Posterior cingulate gyrus (tissue), 11 donors: ENCODE measurements at regions not wholly inside any gene's neighbourhood (a gene's known extent, or its start where the extent isn't known, plus 50 kb on each side); places are given as distances from the start of the nearest gene placed in this dataset.
"Not testable (repeated sequence)": the region's sequence is repeated elsewhere in the genome, so short reads cannot be mapped to it uniquely, and the experiment has no call there.

Source experiments
- DNase-seq, 10 donors: peaks; one replicate each; pipeline versions ENCODE4 v3.0.0 to v3.0.0-alpha.2; 2020 to 2021; ENCODE audit warnings: mixed read lengths in 3 of 10
- intact Hi-C: fragments of 100-400 bp; cut with DNase I; formaldehyde crosslinking; loops from one replicate; pipeline ENCODE4 v1.15.1; 2023

DNA sequence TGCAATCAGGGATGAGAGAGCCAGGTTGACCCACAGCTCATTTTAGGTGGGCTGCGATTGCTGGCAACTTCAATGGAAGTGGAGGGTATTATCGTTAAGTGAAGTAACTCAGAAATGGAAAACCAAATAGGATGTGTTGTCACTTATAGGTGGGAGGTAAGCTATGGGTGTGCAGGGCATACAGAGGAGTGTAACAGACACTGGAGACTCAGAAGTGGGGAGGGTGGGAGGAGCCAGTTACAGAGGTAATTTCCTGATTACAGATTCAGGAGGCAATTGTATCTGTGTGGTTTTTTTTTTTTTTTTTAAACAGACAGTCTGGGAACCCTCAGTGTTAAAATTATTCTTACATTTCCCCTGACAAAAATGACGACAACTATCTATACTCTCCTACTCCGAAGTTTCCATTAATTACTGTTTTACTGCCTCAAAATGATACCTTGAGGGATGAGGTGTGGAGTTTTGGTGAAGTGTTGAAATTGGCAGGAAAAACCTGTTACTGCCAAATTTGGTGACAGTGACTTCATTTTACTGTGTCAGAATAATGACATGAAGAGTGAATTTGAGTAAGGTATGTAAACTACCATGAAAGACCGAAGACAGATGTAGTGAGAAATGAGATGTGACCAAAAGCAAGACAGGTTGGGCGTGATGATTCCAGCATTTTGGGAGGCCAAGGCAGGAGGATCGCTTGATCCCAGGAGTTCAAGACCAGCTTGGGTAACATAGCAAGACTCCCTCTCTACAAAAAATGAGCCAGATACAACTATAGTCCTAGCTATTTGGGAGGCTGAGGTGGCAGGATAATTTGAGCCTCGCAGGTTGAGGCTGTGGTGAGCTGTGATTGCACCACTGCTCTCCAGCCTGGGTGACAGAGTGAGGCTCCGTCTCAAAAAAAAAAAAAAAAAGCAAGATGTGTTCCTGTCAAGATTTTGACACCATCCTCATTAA lies 415.0 kb upstream of the AMELY start:
- DNase-seq: no peak
- intact Hi-C loops: no loop called here

DNA sequence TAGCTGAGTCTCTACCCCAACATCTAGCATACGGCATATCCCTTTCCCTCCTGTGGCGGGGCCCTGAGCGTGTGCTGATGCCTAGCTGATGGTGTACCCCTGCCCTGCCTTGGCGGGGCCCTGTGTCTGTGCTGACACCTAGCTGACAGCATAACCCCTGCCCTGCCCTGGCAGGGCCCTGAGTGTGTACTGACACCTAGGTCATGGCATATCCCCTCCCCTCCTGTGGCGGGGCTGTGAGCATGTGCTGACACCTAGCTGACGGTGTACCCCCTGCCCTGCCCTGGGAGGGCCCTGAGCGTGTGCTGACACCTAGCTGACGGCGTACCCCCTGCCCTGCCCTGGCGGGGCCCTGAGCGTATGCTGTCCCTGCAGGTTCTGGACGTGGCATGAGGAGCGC lies 414.0 kb upstream of the AMELY start:
- intact Hi-C loops: no loop called here
- no peak for DNase-seq

DNA sequence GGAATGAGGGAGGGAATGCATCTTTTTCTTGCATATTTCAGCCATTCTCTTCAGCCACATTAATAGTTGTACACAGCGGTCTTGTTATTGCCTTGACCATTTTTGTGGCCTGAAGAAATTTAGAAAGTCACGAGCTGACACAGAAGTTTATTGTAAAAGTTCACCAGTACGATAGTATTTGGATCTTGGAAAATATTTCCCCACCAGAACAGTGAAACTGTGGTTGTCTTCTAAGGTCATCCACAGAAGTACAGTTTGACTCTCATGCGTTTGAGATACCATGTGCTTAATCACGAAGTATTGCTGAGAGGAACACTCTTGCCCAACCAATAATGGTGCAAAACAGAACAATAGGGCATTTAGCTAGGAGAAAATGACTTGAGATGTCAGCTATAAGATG lies 409.2 kb upstream of the AMELY start:
- no peak for DNase-seq
- intact Hi-C loops: no loop called here

DNA sequence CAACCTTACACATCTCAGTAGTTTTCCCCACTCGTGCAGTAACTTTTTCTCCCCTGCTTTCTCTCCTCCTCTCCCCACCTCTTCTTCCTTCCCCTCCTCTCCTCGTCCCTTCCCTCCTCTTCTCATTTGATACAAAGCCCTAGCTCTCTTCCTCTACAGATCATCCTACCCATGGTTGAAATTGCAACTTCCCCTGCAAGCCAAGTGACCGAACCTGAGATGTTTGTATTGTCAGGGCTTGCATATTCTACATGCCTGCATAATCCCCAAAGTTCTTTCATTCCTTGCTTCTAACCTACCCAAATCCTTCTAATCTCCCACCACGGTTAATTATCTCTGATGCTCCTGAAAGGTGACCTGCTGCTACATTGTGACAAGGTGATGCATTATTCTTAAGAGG lies 408.6 kb upstream of the AMELY start:
- DNase-seq, intact Hi-C loops: not testable (repeated sequence)

DNA sequence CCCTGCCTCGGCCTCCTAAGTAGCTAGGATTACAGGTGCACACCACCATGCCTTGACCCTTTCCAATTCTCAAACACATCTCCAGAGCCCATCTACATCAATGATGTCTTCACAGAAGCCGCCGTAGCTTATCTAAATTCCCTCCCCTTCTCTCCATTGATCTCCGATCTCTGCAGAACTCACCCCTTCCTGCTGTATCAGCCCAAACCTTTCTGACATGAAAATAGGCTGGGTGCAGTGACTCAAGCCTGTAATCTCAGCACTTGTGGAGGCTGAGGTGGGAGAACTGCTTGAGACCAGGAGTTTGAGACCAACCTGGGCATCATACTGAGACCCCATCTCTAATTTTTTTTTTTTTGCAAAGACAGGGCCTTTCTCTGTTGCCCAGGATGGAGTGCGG lies 406.6 kb upstream of the AMELY start:
- DNase-seq: no peak

DNA sequence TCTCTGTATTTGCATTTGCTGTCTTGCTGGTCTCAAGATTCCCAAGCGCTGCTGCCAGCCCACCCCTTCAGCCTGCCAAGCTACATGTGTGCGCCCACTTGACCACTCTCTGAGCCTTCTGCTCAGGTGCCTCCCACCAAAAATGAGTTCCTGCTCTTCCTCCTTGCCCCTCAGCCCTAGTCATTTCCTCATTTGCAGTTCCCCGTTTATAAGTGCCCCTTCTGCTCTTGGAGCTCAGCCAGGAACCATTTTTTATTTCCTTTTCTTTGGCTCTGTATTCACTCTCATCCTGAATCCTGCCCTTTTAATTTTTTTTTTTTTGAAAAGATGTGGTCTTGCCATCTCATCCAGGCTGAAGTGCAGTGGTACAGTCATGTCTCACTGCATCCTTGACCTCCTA lies 406.0 kb upstream of the AMELY start:
- intact Hi-C loops: no loop called here

More for the DNA sequence above, 406.6 kb upstream of the AMELY start:
- intact Hi-C loops: no loop called here

DNA sequence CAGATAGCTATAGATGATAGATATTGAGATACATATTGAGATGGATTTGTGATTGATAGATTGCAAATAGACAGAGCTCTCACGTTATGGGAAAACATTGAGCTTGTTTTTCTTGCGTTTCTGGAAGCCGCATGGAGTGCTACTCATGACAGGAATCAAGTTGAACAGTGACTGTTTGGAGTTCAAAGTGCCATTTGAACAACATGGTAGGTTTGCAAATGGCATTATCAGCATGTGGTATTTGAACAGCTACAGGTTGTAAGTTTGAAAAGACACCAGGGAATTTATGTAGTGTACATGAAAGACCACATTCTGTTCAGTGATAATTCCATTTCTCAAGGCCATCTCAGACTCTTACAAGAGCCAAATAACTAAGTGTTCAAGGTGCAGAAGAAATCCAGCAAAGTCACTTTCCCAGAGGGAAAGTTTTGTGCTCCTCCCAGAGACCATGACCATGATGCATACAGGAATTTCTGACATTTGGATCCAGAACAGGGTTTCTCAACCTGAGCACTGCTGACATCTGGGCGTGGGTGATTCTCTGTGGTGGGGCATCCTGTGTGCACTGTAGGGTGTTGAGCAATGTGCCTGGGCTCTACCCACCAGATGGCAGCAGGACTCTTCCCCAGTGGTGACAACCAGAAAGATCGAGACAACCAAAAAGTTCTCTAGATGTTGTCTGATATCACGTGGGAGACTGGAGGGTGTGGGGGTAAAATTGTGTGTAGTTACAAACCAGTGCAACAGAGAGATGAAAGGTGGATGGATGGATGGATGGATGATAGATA lies 399.1 kb upstream of the AMELY start:
- DNase-seq: no peak

More for the DNA sequence above, 406.0 kb upstream of the AMELY start:
- DNase-seq: no peak

DNA sequence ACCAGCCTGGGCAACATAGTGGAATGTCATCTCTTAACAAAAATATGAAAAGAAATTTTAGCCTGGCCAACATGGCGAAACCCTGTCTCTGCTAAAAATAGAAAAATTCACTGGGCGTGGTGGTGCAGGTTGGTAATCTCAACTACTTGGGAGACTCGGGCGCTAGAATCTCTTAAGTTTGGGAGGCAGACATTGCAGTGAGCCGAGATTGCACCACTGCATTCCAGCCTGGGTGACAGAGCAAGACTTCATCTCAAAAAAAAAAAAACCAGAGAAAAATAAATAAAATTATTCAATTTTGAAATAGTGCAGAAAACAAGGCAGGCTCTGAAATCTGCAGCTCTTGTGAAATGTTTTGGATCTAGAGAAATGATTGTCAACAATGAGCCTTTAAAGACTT lies 397.3 kb upstream of the AMELY start:
- DNase-seq: no peak
- intact Hi-C loops: no loop called here

More for the DNA sequence above, 399.1 kb upstream of the AMELY start:
- intact Hi-C loops: no loop called here

DNA sequence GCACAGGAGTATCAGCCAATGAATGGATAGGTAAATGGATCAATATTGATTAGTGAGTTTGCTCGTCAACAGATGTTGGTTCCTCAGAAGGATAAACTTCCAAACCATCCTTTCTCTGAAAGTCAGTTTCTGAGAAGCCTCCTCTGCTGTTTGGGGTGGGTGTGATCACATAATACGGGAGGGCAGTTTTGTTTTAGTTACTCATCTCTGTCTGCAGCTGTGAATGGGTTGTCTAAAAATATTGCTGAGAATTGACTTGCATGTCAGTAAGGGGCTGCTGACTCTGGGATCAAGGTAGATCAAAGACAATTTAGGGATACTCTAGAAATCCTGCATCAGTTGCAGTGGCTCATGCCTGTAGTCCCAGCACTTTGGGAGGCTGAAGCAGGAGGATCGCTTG lies 390.8 kb upstream of the AMELY start:
- intact Hi-C loops: no loop called here

DNA sequence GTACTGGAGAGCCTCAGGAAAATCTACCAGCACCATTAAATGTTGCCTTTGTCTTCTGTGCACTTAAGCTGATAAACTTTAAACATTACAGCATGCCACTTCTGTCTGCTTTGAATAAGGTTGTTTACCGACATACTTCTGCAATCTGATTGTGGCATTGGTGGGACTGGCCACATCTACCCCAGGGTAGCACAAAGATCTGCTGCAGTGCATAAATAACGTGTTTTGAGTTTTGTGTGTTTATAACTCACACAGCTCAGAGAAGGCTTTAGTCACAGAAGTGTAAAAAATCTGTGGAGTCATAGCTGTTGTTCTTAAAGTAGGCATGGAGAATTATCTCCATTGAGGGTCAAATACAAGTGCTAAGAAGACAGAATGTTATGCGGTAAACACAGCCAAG lies 388.4 kb upstream of the AMELY start:
- intact Hi-C loops: no loop called here
- no peak for DNase-seq

More for the DNA sequence above, 390.8 kb upstream of the AMELY start:
- no peak for DNase-seq

DNA sequence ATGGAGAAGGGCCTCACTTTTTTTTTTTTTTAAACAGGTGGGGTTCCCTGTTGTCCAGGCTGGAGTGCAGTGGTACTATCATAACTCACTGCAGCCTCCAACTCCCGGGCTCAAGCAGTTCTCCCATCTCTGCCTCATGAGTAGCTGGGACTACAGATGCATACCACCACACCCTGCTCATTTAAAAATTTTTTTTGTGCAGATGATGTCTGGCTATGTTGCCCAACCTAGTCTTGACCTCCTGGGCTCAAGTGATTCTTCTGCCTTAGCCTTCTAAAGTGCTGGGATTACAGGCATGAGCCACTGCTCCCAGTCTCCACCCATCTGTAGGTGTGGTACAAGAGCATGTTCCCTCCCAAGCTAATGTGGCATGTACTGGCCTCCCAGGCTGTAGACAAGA lies 380.6 kb upstream of the AMELY start:
- no peak for DNase-seq
- intact Hi-C loops: no loop called here

DNA sequence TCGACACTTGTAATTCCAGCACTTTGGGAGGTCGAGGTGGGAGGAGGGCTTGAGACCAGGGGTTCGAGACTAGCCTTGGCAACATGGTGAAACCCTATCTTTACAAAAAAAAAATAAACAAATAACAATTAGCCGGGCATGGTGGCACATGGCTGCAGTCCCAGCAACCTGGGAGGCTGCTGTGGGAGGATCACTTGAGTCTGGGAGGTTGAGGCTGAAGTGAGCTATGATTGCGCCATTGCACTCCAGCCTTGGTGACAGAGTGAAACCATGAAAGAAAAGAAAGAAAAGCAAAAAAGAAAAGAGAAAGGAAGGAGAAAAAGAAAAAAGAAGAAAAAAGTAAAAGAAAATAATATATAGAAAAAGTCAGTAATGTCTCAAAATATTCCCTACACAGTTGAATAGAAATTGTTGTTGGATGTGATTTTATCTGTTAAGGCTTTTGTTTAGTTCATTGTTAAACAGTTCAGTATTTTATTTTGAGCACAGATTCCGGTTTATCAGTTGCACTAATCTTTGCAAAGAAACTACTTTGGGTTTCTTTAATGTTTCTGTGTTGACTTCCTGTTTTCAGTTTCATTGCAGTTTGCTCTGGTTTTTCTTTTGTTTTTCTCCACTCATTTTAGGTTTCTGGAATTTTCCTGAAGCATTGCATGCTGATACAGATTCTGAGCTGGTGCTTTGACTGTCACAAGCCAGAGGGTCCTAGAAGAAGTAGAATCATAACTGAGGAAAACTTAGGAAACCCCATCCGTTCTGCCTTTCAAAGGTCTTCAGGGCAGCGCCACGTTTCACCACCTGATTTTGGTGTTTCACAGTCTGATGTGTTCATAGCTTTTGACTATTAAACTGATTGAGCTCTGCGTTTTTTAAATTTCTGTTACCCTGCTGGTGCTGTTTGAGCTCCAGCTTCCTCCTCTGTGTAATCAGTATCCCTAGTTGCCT lies 378.6 kb upstream of the AMELY start:
- DNase-seq: no peak
- intact Hi-C loops: no loop called here

DNA sequence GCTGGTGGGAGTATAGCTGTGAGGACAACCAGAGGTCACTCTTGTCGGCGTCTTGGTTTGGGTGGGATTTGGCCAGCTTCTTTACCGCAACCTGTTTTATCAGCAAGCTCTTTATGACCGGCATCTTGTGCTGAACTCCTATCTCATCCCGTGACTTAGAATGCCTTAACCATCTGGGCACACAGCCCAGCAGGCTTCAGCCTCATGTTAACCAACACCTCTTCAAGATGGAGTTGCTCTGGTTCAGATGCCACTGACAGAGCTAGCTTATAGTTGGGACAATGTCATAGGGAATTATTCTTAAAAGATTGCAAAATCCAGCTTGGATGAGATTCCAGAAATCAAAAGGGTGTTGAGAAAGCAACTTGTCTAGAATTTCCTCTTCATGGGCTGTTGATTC lies 377.1 kb upstream of the AMELY start:
- intact Hi-C loops: no loop called here
- DNase-seq: no peak

DNA sequence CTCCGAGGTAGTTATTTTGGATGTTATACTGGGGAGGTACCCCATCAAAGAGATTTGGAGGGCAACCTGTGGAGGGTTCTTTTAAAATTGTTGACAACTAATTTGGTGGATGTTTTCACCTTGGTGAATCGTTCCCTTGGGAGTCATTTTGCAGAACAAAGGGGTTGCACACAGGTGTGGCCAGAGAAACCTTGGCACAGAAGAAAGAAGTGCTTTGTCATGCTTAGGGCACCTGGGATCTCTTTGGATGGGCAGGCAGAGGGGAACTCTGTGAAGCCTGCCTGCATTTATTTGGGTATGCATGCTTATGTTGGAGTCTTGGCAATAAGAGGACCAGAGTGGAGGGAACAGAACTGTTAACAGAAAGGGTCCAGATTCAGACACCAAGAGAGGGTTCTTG lies 376.4 kb upstream of the AMELY start:
- intact Hi-C loops, DNase-seq: not testable (repeated sequence)

DNA sequence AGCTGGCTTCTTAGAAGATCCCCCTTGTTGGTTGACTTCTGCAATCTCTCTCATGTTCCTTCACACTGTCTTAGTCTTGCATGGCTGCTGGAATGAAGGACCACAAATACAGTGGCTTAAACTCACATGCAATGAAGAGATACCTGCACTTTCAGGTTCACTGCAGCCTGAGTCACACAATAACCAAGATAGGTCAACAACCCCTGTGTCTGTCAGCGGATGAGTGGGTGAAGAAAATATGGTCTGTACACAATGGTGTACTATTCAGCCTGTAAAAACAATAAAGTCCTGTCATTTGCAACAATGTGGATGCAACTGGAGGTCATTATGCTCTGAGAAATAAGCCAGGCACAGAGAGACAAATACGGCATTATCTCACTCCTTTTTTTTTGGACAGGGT lies 373.8 kb upstream of the AMELY start:
- intact Hi-C loops: no loop called here
- DNase-seq: no peak

DNA sequence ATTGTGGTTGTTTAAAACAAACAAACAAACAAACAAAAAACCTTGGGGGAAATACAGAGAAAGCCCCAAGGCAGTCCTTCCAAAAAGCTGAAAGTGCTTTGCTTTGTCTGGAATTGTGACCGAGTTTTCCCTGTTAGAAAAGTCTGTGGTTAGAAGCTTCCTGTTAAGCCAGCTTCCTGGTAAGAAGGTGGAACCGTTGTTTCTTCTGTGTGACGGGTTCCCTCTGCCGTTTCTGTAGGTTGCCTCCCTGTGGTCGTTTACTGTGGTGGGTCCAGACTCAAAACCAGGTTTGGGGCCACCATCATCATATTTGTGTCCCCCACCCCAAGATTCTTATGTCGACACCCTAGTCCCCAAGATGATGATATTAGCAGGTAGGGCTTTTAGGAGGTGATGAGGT lies 371.4 kb upstream of the AMELY start:
- no peak for DNase-seq

DNA sequence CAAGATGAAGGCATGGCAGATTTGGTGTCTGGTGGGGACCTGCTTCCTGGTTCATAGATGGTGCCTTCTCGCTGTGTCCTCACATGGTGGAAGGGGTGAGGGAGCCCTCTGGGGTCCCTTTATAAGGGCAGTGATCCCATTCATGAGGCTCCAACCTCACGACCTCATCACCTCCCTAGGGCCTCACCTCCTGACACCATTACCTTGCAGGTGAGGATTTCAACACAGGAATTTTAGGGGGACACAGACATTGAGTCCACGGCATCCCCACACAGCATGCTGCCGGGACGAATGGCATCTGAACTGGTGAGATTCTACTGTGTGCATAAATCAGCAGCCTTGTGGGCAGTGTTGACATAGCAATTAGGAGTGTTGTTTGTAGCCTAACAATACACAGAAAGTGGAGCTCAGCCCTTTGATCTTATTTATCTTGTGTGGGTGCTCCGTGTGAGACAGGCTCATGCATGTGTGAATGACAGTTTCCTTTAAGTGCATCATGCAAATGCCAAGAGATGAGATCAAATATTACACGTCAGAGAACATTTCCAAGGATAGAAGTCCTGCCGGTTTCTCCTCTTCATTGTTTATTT lies 368.7 kb upstream of the AMELY start:
- intact Hi-C loops, DNase-seq: not testable (repeated sequence)

More for the DNA sequence above, 371.4 kb upstream of the AMELY start:
- intact Hi-C loops: no loop called here

DNA sequence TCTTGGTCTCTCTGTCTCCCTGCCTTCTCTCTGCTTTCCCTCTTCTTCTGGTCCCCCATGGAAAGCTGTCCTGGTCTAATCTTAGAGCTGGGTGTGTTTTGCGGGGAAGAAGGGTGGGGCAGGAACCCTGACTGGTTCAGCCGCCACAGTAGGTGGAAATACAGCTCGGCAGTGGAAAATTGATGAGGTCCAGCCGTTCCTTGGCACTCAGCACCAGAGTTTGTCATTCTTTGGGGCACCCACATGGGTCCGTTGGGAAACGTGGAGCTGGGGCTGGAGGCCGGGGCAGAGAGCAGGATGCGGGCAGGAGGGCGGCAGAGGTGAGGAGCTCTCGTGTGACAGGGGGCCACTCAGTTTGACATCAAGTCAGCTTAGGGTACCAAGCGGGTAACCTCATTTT lies 364.2 kb upstream of the AMELY start:
- no peak for DNase-seq
- intact Hi-C loops: no loop called here

DNA sequence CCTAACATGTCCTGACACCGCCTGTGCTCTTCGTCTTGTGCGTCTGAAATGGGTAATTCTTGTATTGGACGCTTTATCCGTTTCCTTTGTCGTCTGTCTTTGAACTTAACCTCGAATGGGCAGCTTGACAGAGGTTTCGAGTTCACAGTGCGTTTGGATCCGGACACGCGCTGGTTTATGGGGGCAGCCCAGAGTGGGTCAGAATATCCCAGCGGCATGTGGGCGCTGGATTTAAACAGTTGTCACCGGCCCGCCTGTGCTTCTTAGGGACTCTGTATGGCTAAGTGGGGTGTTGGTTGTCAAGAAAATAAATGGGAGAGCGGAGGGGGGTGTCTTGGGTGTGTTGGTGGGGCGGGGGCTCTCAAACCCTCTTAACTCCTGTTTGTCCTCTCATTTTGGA lies 363.5 kb upstream of the AMELY start:
- intact Hi-C loops: no loop called here
- no peak for DNase-seq

DNA sequence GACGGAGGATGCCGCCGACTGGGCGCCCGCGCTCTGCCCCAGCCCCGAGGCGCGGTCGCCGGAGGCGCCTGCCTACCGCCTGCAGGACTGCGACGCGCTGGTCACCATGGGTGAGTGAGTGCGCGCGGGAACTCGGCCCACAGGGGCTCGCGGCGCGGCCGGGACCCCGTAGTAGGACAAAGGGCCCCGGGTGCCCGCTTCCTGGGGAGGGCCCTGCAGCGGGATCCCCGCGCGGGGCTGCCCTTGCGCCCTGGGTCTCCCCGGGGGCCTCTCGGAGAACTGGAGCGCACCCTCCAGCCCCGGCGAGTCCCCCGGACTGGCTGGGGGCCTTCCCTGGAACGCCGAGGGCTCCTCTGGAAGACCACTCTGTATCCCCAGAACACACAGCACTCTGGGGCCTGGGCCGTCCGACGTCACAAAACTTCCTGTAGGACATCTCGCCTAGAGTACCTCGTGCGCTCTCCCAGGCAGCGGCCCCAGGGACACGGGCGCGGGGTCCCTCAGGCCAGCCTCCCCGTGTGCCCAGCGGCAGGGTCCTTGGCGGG lies 362.9 kb upstream of the AMELY start:
- DNase-seq: no peak
- intact Hi-C loops: no loop called here
